GM23338 (cell line): ENCODE measurements at regions not wholly inside any gene's neighbourhood (a gene's known extent, or its start where the extent isn't known, plus 50 kb on each side); places are given as distances from the start of the nearest gene placed in this dataset.

Experiments used
- ATAC-seq: fragments of 200-7000 bp; cut with Tn5 transposase; 3 replicates; pipeline ENCODE4 v1.9.1; 2020
- DNase-seq: peaks from one replicate; pipeline ENCODE4 v3.0.0-alpha.2; 2015; ENCODE audit warnings: low spot score
- H2AFZ ChIP-seq: fragments of 200-600 bp; sonication (generic); 2 replicates; pipeline ENCODE4 v1.8.0; 2016; ENCODE audit warnings: antibody characterized with exemption, mild to moderate bottlenecking, moderate library complexity
- H3F3A ChIP-seq: fragments of 200-600 bp; sonication (generic); replicated peaks from 2 replicates; pipeline ENCODE4 v1.8.0; 2017; ENCODE audit warnings: antibody characterized with exemption, mixed run types, low read depth
- H3K27ac ChIP-seq: fragments of 200-600 bp; sonication (generic); 2 replicates; pipeline ENCODE4 v1.6.1; 2016; ENCODE audit warnings: low read depth
- H3K27me3 ChIP-seq: fragments of 200-600 bp; sonication (generic); 2 replicates; pipeline ENCODE4 v1.8.0; 2016; ENCODE audit warnings: mild to moderate bottlenecking, mixed run types, moderate library complexity; ENCODE audit not compliant: insufficient read depth
- H3K36me3 ChIP-seq: fragments of 200-600 bp; sonication (generic); 2 replicates; pipeline ENCODE4 v1.8.0; 2016; ENCODE audit warnings: mild to moderate bottlenecking; ENCODE audit not compliant: insufficient read depth
- H3K4me1 ChIP-seq: fragments of 200-600 bp; sonication (generic); 2 replicates; pipeline ENCODE4 v1.8.0; 2016; ENCODE audit warnings: mild to moderate bottlenecking, moderate library complexity; ENCODE audit not compliant: insufficient read depth
- H3K4me2 ChIP-seq: fragments of 200-600 bp; sonication (generic); 2 replicates; pipeline ENCODE4 v1.7.1; 2017; ENCODE audit warnings: mixed run types
- H3K4me3 ChIP-seq: fragments of 200-600 bp; sonication (generic); 2 replicates; pipeline ENCODE4 v1.6.1; 2016; ENCODE audit warnings: mixed run types
- H3K79me2 ChIP-seq: fragments of 200-600 bp; sonication (generic); replicated peaks from 2 replicates; pipeline ENCODE4 v1.8.0; 2017; ENCODE audit warnings: mild to moderate bottlenecking; ENCODE audit not compliant: insufficient read depth
- H3K9me2 ChIP-seq: fragments of 200-600 bp; sonication (generic); 2 replicates; pipeline ENCODE4 v1.8.0; 2017; ENCODE audit not compliant: insufficient read depth
- H4K20me1 ChIP-seq: fragments of 200-600 bp; sonication (generic); replicated peaks from 2 replicates; pipeline ENCODE4 v1.8.0; 2017; ENCODE audit warnings: mild to moderate bottlenecking; ENCODE audit not compliant: insufficient read depth
- H3K27ac Mint-ChIP-seq: 2 replicates; pipeline ENCODE4 v1.8.0; 2020; ENCODE audit warnings: inconsistent platforms, mild to moderate bottlenecking, moderate library complexity, mixed read lengths
- H3K27me3 Mint-ChIP-seq: 3 replicates; pipeline ENCODE4 v1.8.0; 2022; ENCODE audit warnings: low read depth, mild to moderate bottlenecking, moderate library complexity, mixed read lengths, inconsistent platforms; ENCODE audit not compliant: insufficient read depth, poor library complexity
- H3K36me3 Mint-ChIP-seq: 3 replicates; pipeline ENCODE4 v1.8.0; 2021; ENCODE audit warnings: low read depth, mild to moderate bottlenecking, inconsistent platforms, moderate library complexity, mixed read lengths
- H3K4me1 Mint-ChIP-seq: 3 replicates; pipeline ENCODE4 v1.8.0; 2020; ENCODE audit warnings: mild to moderate bottlenecking, inconsistent platforms, mixed read lengths
- H3K4me3 Mint-ChIP-seq: 3 replicates; pipeline ENCODE4 v1.8.0; 2021; ENCODE audit warnings: moderate library complexity, mild to moderate bottlenecking, inconsistent platforms, mixed read lengths
- H3K9me3 Mint-ChIP-seq: 3 replicates; pipeline ENCODE4 v1.8.0; 2020; ENCODE audit warnings: moderate library complexity, mild to moderate bottlenecking, inconsistent platforms, mixed read lengths
- CREB1 ChIP-seq: fragments of 250-450 bp; sonication (Bioruptor Pico); IDR thresholded peaks from 2 replicates; pipeline ENCODE4 v1.5.0; 2020; ENCODE audit warnings: low read depth, mild to moderate bottlenecking, moderate library complexity
- CTCF ChIP-seq, 2 experiments: fragments of 200-600 bp in 1 of 2; sonication (generic) in 1 of 2; conservative IDR thresholded peaks; 2 replicates each; pipeline versions ENCODE4 v1.5.1 to v1.6.1; 2016 to 2017; ENCODE audit warnings: antibody characterized with exemption in 2 of 2, low read depth in 2 of 2, mild to moderate bottlenecking in 2 of 2, moderate library complexity in 1 of 2
- EZH2 ChIP-seq: fragments of 200-600 bp; sonication (generic); IDR thresholded peaks from one replicate; pipeline ENCODE4 v1.8.0; 2017; ENCODE audit warnings: antibody characterized with exemption, mild to moderate bottlenecking, low read depth; ENCODE audit not compliant: unreplicated experiment
- EZH2phosphoT487 ChIP-seq: fragments of 200-600 bp; sonication (generic); IDR thresholded peaks from one replicate; pipeline ENCODE4 v1.8.1; 2018; ENCODE audit warnings: antibody characterized with exemption; ENCODE audit not compliant: unreplicated experiment
- JUNB ChIP-seq: IDR thresholded peaks from one replicate; pipeline ENCODE4 v1.6.1; 2016; ENCODE audit warnings: antibody characterized with exemption; ENCODE audit not compliant: unreplicated experiment
- NANOG ChIP-seq: IDR thresholded peaks from 2 replicates; pipeline ENCODE4 v1.6.1; 2016; ENCODE audit warnings: antibody characterized with exemption, borderline replicate concordance
- REST ChIP-seq: IDR thresholded peaks from one replicate; pipeline ENCODE4 v1.6.1; 2018; ENCODE audit warnings: antibody characterized with exemption; ENCODE audit not compliant: unreplicated experiment
- STAT1 ChIP-seq: IDR thresholded peaks from one replicate; pipeline ENCODE4 v1.6.1; 2016; ENCODE audit warnings: antibody characterized with exemption; ENCODE audit not compliant: unreplicated experiment
- ZNF114 ChIP-seq: fragments of 250-450 bp; sonication (Bioruptor Pico); IDR thresholded peaks from 2 replicates; pipeline ENCODE4 v1.5.0; 2020; ENCODE audit warnings: mild to moderate bottlenecking, moderate library complexity
- ZNF462 ChIP-seq: fragments of 250-450 bp; sonication (Bioruptor Pico); IDR thresholded peaks from 2 replicates; pipeline ENCODE4 v1.5.0; 2020; ENCODE audit warnings: mild to moderate bottlenecking, moderate library complexity

GRCh38 chrX:129144172-129145038 lies 378.9 kb downstream of the SMARCA1 start:
- H3K4me3 Mint-ChIP-seq = no peak overlapping the region
- no peak for ATAC-seq
- no peaks in the 10 kb centered on the region for H3K36me3 ChIP-seq

More at GRCh38 chrX:129144172-129145038, 378.9 kb downstream of the SMARCA1 start:
- H3K4me2 ChIP-seq = no peak overlapping the region
- H3F3A ChIP-seq = no peaks in the 10 kb centered on the region
- TF ChIP-seq ZNF462 (CRISPR knock-in tag) = no peak
- TF ChIP-seq REST = no peak
- TF ChIP-seq ZNF114 = no peak
- no peak for TF ChIP-seq STAT1
- TF ChIP-seq JUNB = no peak
- TF ChIP-seq EZH2 = no peak
- TF ChIP-seq CTCF (conservative IDR thresholded peaks at IDR 0.05; ENCODE audit: low read depth in 2 of 2) = no peak
- TF ChIP-seq CREB1 (CRISPR knock-in tag) = no peak
- TF ChIP-seq EZH2phosphoT487 = no peak
- TF ChIP-seq NANOG = no peak
- Mint-ChIP-seq H3K36me3 (no peaks in the 10 kb centered on the region), H3K27ac (no peak overlapping the region), H3K9me3 (no peaks in the 10 kb centered on the region), H3K27me3 (peaks cover 3% of the 10 kb centered on the region), H3K4me1 (peaks cover 12% of the 10 kb centered on the region; the same call in 2 of the 3 replicates)
- no peak overlapping the region for H3K4me3 ChIP-seq
- no peaks in the 10 kb centered on the region for H3K27me3 ChIP-seq
- H3K27ac ChIP-seq = no peak overlapping the region
- no peaks in the 10 kb centered on the region for H4K20me1 ChIP-seq
- no peaks in the 10 kb centered on the region for H3K79me2 ChIP-seq
- H3K9me2 ChIP-seq = no peaks in the 10 kb centered on the region
- no peak for DNase-seq
- H3K4me1 ChIP-seq = no peaks in the 10 kb centered on the region; the same call in none of the 2 replicates
- no peak overlapping the region for H2AFZ ChIP-seq
